ENCODE measurements at regions not wholly inside any gene's neighbourhood (a gene's known extent, or its start where the extent isn't known, plus 50 kb on each side); places are given as distances from the start of the nearest gene placed in this dataset.
A peak's percentile ranks its signal among the peaks of the same experiment; 100 is the strongest.

DNA sequence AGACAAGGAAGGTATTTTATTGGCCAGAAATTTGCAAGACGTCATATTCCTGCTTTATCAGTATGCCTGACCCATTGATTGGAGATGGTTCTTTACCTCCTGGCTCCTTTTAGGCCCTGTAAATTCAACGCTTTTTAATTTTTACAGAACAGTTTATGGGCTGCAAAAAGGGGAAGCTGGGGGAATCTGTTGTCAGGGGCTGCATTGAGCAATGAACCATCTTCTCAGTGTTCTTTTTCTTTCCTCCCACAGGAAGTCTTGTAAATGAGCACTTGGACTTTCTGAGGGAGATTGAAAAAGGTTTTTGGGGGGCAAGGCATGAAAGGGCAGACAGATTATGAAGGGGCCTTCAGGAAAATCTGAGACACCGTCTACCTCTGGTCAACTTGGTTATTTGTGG lies 503.6 kb upstream of the TNP1 start:
- H3K27me3 ChIP-seq (ENCODE audit: insufficient read depth in 3 of 3, low read length in 2 of 3) = no peaks in the 10 kb centered on the region
- no peaks in the 10 kb centered on the region for H3K9me3 ChIP-seq
- WGBS, 3 donors = 78 to 90% (median 80%) methylated on average over 3 of the region's 3 CpGs
- H3K4me1 ChIP-seq = peaks cover 15% of the 10 kb centered on the region
- H3K27ac ChIP-seq = no peak overlapping the region
- TF ChIP-seq, protein P1, sequence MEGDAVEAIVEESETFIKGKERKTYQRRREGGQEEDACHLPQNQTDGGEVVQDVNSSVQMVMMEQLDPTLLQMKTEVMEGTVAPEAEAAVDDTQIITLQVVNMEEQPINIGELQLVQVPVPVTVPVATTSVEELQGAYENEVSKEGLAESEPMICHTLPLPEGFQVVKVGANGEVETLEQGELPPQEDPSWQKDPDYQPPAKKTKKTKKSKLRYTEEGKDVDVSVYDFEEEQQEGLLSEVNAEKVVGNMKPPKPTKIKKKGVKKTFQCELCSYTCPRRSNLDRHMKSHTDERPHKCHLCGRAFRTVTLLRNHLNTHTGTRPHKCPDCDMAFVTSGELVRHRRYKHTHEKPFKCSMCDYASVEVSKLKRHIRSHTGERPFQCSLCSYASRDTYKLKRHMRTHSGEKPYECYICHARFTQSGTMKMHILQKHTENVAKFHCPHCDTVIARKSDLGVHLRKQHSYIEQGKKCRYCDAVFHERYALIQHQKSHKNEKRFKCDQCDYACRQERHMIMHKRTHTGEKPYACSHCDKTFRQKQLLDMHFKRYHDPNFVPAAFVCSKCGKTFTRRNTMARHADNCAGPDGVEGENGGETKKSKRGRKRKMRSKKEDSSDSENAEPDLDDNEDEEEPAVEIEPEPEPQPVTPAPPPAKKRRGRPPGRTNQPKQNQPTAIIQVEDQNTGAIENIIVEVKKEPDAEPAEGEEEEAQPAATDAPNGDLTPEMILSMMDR (IDR thresholded peaks at IDR 0.05) = no peak
- H3K4me3 ChIP-seq = no peak overlapping the region
- intact Hi-C loops (cut with DNase I) = no loop called here
- H3K36me3 ChIP-seq (ENCODE audit: insufficient read depth in 1 of 2, low read depth in 1 of 2) = no peaks in the 10 kb centered on the region
- ATAC-seq (no peak), DNase-seq (no peak)

DNA sequence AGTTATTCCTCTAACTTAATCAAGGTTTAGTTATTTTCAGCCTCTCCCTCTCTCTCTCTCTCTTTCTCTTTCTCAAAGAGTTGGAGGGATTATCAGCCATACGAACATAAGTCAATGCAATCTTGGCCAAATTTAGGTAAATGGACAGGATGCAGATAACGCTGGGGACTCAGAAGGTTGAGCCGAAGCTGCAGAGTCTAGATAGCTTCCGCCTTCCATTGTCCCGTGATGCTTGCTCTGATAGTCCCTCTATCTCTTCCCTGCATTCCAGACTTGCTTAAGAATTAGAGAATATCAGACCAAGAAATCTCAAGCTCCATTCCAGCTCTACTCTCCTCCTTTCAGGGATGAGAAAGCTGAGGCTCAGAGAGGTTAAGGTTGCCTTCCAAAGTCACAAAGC lies 502.8 kb upstream of the TNP1 start:
- Histone ChIP-seq H3K27me3 (ENCODE audit: insufficient read depth in 3 of 3, low read length in 2 of 3) (no peaks in the 10 kb centered on the region), H3K27ac (no peak overlapping the region), H3K4me1 (peaks cover 15% of the 10 kb centered on the region), H3K36me3 (ENCODE audit: insufficient read depth in 1 of 2, low read depth in 1 of 2) (no peaks in the 10 kb centered on the region), H3K9me3 (no peaks in the 10 kb centered on the region), H3K4me3 (no peak overlapping the region)
- WGBS, 3 donors = 93 to 96% (median 94%) methylated on average over 5 of the region's 5 CpGs
- no peak for ATAC-seq
- TF ChIP-seq, protein P1 (IDR thresholded peaks at IDR 0.05) = no peak
- DNase-seq = no peak
- intact Hi-C loops (cut with DNase I) = no loop called here

DNA sequence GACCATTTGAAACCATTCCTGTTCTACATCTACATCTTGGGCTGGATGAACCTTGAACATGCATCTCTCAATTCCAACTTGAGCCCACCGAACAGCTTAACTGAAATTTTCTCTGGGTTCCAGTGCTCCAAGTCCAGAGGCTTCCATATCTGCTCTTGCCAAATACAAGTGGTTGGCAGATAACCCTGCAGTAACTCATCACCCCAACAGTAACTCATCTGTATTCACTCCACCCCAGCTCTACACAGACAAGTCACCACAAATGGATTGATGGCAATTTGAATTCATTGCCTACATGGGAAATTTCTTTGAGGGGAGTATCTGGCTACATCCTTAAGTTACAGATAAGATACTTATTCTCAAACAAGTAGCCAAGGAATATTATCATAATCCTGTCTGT lies 502.4 kb upstream of the TNP1 start:
- Histone ChIP-seq H3K9me3 (no peaks in the 10 kb centered on the region), H3K4me1 (peaks cover 15% of the 10 kb centered on the region), H3K27me3 (ENCODE audit: insufficient read depth in 3 of 3, low read length in 2 of 3) (no peaks in the 10 kb centered on the region), H3K36me3 (ENCODE audit: insufficient read depth in 1 of 2, low read depth in 1 of 2) (no peaks in the 10 kb centered on the region), H3K27ac (no peak overlapping the region), H3K4me3 (no peak overlapping the region)
- TF ChIP-seq, protein P1 (IDR thresholded peaks at IDR 0.05) = no peak
- intact Hi-C loops (cut with DNase I) = no loop called here
- ATAC-seq (no peak), DNase-seq (no peak)
- WGBS, 3 donors = 72 to 100% (median 89%) methylated on average over 1 of the region's 1 CpG

DNA sequence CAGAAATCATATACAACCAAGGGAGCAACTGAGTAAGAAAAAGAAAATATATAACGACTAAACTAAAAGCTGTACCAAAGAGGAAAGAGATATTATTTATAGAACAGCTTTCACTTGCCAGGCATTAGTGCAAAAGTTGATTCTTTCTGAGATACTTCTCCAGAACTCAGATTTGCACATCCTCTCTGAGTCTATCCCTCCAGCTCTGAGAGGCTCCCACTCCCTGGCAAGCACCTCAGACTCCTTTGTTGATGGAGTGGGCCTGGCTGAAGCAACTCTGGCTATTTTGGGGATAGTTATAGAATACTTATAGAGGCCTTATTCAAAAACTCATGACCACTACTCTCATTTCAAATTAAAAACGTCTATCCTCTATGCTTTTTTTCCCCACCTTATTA lies 501.6 kb upstream of the TNP1 start:
- Histone ChIP-seq H3K36me3 (ENCODE audit: insufficient read depth in 1 of 2, low read depth in 1 of 2) (no peaks in the 10 kb centered on the region), H3K9me3 (no peaks in the 10 kb centered on the region), H3K4me1 (peaks cover 15% of the 10 kb centered on the region), H3K4me3 (no peak overlapping the region), H3K27ac (no peak overlapping the region), H3K27me3 (ENCODE audit: insufficient read depth in 3 of 3, low read length in 2 of 3) (no peaks in the 10 kb centered on the region)
- no peak for DNase-seq
- intact Hi-C loops (cut with DNase I) = no loop called here
- TF ChIP-seq, protein P1 (IDR thresholded peaks at IDR 0.05) = no peak
- 17 to 46% (median 17%) methylated on average over 2 of the region's 2 CpGs for WGBS, 3 donors
- no peak for ATAC-seq

DNA sequence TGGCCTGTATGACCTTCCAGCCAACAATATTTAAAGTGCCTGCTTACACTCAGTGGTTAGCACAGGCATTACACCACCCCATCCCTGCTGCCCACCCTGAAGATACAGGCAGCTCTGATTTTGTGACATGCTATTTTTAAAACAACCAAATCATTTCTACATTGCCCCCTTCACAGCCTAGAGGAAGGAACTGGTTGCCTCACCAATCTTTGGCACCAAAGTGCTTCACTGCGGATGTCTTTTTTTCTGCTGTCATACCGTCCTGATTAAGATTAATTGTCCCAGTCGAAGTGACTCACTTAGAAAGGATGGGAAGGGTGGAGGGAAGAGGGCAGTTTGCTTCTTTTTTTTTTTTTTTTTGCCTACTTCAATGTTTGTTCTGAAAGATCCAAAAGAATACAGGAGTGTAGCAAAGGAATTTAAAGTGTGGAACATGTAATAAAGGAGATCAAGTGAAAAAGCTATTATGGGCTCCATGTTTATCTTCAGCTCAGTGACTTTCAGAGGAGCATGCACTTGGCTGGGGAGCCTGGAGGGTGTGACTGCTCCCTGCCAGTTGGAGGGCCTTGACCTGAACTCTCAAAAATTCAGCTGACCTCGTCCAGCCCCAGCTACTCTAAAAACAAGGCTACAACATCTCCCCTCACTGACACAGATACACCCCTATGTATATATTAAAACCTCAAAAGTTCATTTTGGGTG lies 501.1 kb upstream of the TNP1 start:
- ATAC-seq (peak; percentile 79 to 97 (median 93)), DNase-seq (peak; percentile 28 to 56)
- WGBS, 3 donors = 9 to 14% (median 10%) methylated on average over 4 of the region's 4 CpGs
- H3K4me3 ChIP-seq = no peak overlapping the region
- TF ChIP-seq, protein P1 (IDR thresholded peaks at IDR 0.05) = no peak
- H3K4me1 ChIP-seq = peaks cover 15% of the 10 kb centered on the region
- H3K27me3 ChIP-seq (ENCODE audit: insufficient read depth in 3 of 3, low read length in 2 of 3) = no peaks in the 10 kb centered on the region
- no peaks in the 10 kb centered on the region for H3K36me3 ChIP-seq (ENCODE audit: insufficient read depth in 1 of 2, low read depth in 1 of 2)
- H3K27ac ChIP-seq = peak overlapping the region; percentile 19
- no peaks in the 10 kb centered on the region for H3K9me3 ChIP-seq
- intact Hi-C loops (cut with DNase I) = no loop called here

Measured in psoas muscle (tissue), 7 donors.